Nephron (organoid): ENCODE measurements at regions not wholly inside any gene's neighbourhood (a gene's known extent, or its start where the extent isn't known, plus 50 kb on each side); places are given as distances from the start of the nearest gene placed in this dataset.

Source experiments
- H3K27ac Mint-ChIP-seq, 3 experiments: 2 replicates each; pipeline ENCODE4 v1.8.0; 2020; ENCODE audit warnings: mixed read lengths in 3 of 3, mild to moderate bottlenecking in 2 of 3, moderate library complexity in 1 of 3
- H3K27me3 Mint-ChIP-seq: 2 replicates; pipeline ENCODE4 v1.8.0; 2021; ENCODE audit warnings: low read depth, mild to moderate bottlenecking, moderate library complexity, mixed read lengths
- H3K36me3 Mint-ChIP-seq: 2 replicates; pipeline ENCODE4 v1.8.0; 2020; ENCODE audit warnings: low read depth, mixed read lengths
- H3K4me1 Mint-ChIP-seq: 2 replicates; pipeline ENCODE4 v1.8.0; 2020; ENCODE audit warnings: mixed read lengths
- H3K4me3 Mint-ChIP-seq, 3 experiments: 2 replicates each; pipeline ENCODE4 v1.8.0; 2020; ENCODE audit warnings: mild to moderate bottlenecking in 3 of 3, mixed read lengths in 3 of 3, moderate library complexity in 2 of 3
- H3K9me3 Mint-ChIP-seq: 2 replicates; pipeline ENCODE4 v1.8.0; 2020; ENCODE audit warnings: mixed read lengths
- CTCF ChIP-seq, 3 experiments: fragments of 200-600 bp; sonication (generic); IDR thresholded peaks; one replicate each; pipeline ENCODE4 v1.5.0; 2021; ENCODE audit warnings: antibody characterized with exemption in 3 of 3; ENCODE audit not compliant: unreplicated experiment in 3 of 3

GRCh38 chr2:64386676-64387075 lies 67.3 kb upstream of the LGALSL start:
- H3K4me3 Mint-ChIP-seq, result no peak overlapping the region
- no peak overlapping the region for H3K27ac Mint-ChIP-seq
- no peaks in the 10 kb centered on the region for H3K4me1 Mint-ChIP-seq
- H3K36me3 Mint-ChIP-seq, result peaks cover 9% of the 10 kb centered on the region
- H3K9me3 Mint-ChIP-seq, result peaks cover 13% of the 10 kb centered on the region
- no peaks in the 10 kb centered on the region for H3K27me3 Mint-ChIP-seq
- TF ChIP-seq CTCF (IDR thresholded peaks at IDR 0.05; ENCODE audit: unreplicated experiment in 3 of 3), result no peak

- H3K9me3 Mint-ChIP-seq, result peaks cover 17% of the 10 kb centered on the region
These were observed 63.4 kb upstream of the LGALSL start for GRCh38 chr2:64390586-64390985.

GRCh38 chr2:64391424-64391823 lies 62.5 kb upstream of the LGALSL start:
- H3K4me3 Mint-ChIP-seq, result no peak overlapping the region
- no peaks in the 10 kb centered on the region for H3K4me1 Mint-ChIP-seq
- H3K9me3 Mint-ChIP-seq, result peaks cover 17% of the 10 kb centered on the region
- H3K36me3 Mint-ChIP-seq, result peaks cover 10% of the 10 kb centered on the region
- TF ChIP-seq CTCF (IDR thresholded peaks at IDR 0.05; ENCODE audit: unreplicated experiment in 3 of 3), result no peak
- H3K27ac Mint-ChIP-seq, result no peak overlapping the region
- H3K27me3 Mint-ChIP-seq, result no peaks in the 10 kb centered on the region

More at GRCh38 chr2:64390586-64390985, 63.4 kb upstream of the LGALSL start:
- H3K36me3 Mint-ChIP-seq, result peaks cover 10% of the 10 kb centered on the region
- no peaks in the 10 kb centered on the region for H3K27me3 Mint-ChIP-seq
- TF ChIP-seq CTCF (IDR thresholded peaks at IDR 0.05; ENCODE audit: unreplicated experiment in 3 of 3), result no peak
- no peak overlapping the region for H3K27ac Mint-ChIP-seq
- H3K4me3 Mint-ChIP-seq, result no peak overlapping the region
- H3K4me1 Mint-ChIP-seq, result no peaks in the 10 kb centered on the region

- Mint-ChIP-seq H3K4me1 (no peaks in the 10 kb centered on the region), H3K36me3 (peaks cover 10% of the 10 kb centered on the region), H3K4me3 (no peak overlapping the region), H3K27ac (no peak overlapping the region), H3K9me3 (peaks cover 17% of the 10 kb centered on the region), H3K27me3 (no peaks in the 10 kb centered on the region)
- TF ChIP-seq CTCF (IDR thresholded peaks at IDR 0.05; ENCODE audit: unreplicated experiment in 3 of 3), result no peak
These were observed 62.0 kb upstream of the LGALSL start for GRCh38 chr2:64391940-64392339.

- H3K27ac Mint-ChIP-seq, result no peak overlapping the region
- peaks cover 10% of the 10 kb centered on the region for H3K36me3 Mint-ChIP-seq
- no peak overlapping the region for H3K4me3 Mint-ChIP-seq
- no peak for TF ChIP-seq CTCF (IDR thresholded peaks at IDR 0.05; ENCODE audit: unreplicated experiment in 3 of 3)
- H3K9me3 Mint-ChIP-seq, result peaks cover 17% of the 10 kb centered on the region
- no peaks in the 10 kb centered on the region for H3K4me1 Mint-ChIP-seq
- no peaks in the 10 kb centered on the region for H3K27me3 Mint-ChIP-seq
These were observed 61.4 kb upstream of the LGALSL start for GRCh38 chr2:64392529-64392928.

GRCh38 chr2:64393383-64394010 lies 60.5 kb upstream of the LGALSL start:
- Mint-ChIP-seq H3K9me3 (peaks cover 17% of the 10 kb centered on the region), H3K4me1 (no peaks in the 10 kb centered on the region), H3K4me3 (no peak overlapping the region), H3K27me3 (no peaks in the 10 kb centered on the region), H3K27ac (no peak overlapping the region), H3K36me3 (peaks cover 10% of the 10 kb centered on the region)
- no peak for TF ChIP-seq CTCF (IDR thresholded peaks at IDR 0.05; ENCODE audit: unreplicated experiment in 3 of 3)
